Transverse colon (tissue), 4 donors: ENCODE measurements at regions not wholly inside any gene's neighbourhood (a gene's known extent, or its start where the extent isn't known, plus 50 kb on each side); places are given as distances from the start of the nearest gene placed in this dataset.

ENCODE experiments used
- CTCF ChIP-seq, 5 experiments: fragments of 200-600 bp in 3 of 5; fragments of 450-650 bp in 2 of 5; sonication (generic) in 3 of 5; IDR thresholded peaks; 1 replicate in 2 of 5; 2 replicates in 3 of 5; pipeline ENCODE4 v1.5.1; 2016 to 2017; ENCODE audit warnings: antibody characterized with exemption in 5 of 5, inconsistent platforms in 3 of 5, mild to moderate bottlenecking in 2 of 5, moderate library complexity in 1 of 5
- EP300 ChIP-seq: sonication (generic); formaldehyde crosslinking; IDR thresholded peaks from one replicate; pipeline ENCODE4 v1.6.1; 2017; ENCODE audit warnings: antibody characterized with exemption, low read depth
- POLR2A ChIP-seq: fragments of 450-650 bp; IDR thresholded peaks from one replicate; pipeline ENCODE4 v1.6.1; 2016; ENCODE audit warnings: antibody characterized with exemption, mild to moderate bottlenecking, moderate library complexity
- POLR2AphosphoS5 ChIP-seq, 3 donors: sonication (generic); formaldehyde crosslinking; IDR thresholded peaks; one replicate each; pipeline ENCODE4 v1.6.1; 2016; ENCODE audit warnings: antibody characterized with exemption in 3 of 3

GRCh38 chrX:40808203-40808602 is 72.9 kb upstream of the MED14 start:
- TF ChIP-seq POLR2AphosphoS5 (IDR thresholded peaks at IDR 0.05): no peak
- TF ChIP-seq CTCF (IDR thresholded peaks at IDR 0.05): no peak
- TF ChIP-seq EP300: no peak
- no peak for TF ChIP-seq POLR2A
